ENCODE measurements at regions not wholly inside any gene's neighbourhood (a gene's known extent, or its start where the extent isn't known, plus 50 kb on each side); places are given as distances from the start of the nearest gene placed in this dataset.

DNA sequence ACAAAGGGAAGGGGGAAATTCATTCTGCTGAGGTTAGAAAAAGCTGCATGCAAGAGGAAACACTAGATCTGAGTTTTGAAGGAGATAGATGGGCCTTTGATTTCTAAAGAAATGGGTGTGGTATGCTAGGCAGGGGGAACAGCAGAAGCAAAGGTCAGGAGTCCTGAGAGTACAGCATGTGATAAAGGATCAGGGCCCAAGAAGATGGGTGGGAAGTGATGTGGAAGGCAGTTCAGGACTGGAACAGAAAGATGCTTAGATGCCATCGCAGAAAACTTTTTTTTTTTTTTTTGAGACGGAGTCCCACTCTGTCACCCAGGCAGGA is 126.2 kb downstream of the ALDH8A1 start:
- Histone ChIP-seq H3K36me3 (ENCODE audit: control insufficient read depth, insufficient read depth, low read length) (no peaks in the 10 kb centered on the region), H3K9me3 (ENCODE audit: control insufficient read depth, low read length) (peaks cover 5% of the 10 kb centered on the region), H3K4me3 (ENCODE audit: low read depth, low read length) (no peak overlapping the region), H3K79me2 (no peaks in the 10 kb centered on the region), H3K4me1 (peaks cover 46% of the 10 kb centered on the region), H3K9ac (no peak overlapping the region), H3K27ac (peak overlapping the region; percentile 70), H2AFZ (peak overlapping the region; percentile 69), H3K4me2 (ENCODE audit: low read length) (no peak overlapping the region), H3K27me3 (ENCODE audit: control insufficient read depth, insufficient read depth, low read length) (no peaks in the 10 kb centered on the region)
- TF ChIP-seq, protein P1, sequence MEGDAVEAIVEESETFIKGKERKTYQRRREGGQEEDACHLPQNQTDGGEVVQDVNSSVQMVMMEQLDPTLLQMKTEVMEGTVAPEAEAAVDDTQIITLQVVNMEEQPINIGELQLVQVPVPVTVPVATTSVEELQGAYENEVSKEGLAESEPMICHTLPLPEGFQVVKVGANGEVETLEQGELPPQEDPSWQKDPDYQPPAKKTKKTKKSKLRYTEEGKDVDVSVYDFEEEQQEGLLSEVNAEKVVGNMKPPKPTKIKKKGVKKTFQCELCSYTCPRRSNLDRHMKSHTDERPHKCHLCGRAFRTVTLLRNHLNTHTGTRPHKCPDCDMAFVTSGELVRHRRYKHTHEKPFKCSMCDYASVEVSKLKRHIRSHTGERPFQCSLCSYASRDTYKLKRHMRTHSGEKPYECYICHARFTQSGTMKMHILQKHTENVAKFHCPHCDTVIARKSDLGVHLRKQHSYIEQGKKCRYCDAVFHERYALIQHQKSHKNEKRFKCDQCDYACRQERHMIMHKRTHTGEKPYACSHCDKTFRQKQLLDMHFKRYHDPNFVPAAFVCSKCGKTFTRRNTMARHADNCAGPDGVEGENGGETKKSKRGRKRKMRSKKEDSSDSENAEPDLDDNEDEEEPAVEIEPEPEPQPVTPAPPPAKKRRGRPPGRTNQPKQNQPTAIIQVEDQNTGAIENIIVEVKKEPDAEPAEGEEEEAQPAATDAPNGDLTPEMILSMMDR (IDR thresholded peaks at IDR 0.05): no peak

DNA sequence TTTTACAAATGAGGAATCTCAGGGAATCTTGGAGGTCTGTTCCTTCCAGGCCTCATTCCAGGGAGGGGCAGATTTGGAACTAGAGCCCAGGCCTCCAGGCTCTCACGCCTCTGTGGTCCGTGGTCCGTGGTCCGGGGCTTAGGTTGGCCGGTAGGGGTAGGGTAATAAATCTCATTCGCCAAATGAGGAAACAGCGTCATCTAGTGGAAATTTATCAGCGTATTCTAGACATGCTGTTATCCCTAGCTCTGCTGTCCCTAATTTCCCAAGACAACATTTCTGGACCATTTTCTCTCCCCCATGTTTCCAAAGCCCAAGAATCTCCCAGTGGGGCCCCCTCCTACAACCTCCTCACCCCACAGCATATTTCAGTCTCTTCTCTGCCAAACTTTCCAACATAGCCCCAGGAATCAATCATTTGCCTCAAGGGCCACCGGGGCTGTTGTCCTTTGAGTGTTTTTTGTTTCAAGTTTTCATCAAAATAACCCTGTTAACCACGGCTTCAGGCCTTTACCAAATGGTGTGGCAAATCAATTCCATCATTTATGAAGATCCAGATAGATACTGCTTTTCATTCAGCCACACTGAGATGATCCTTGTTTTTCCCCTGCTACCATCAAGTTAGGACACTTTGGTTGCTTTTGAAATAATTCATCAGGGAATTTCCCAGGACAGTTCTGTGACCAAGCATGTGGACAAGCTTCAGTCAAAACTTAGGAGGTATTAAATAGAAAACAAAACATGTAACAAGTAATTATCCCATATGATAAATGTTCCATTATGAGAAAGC is 126.8 kb downstream of the ALDH8A1 start:
- TF ChIP-seq, protein P1 (IDR thresholded peaks at IDR 0.05): peak; percentile 93
- H3K4me1 ChIP-seq: peaks cover 43% of the 10 kb centered on the region
- no peak overlapping the region for H3K9ac ChIP-seq
- H3K27me3 ChIP-seq (ENCODE audit: control insufficient read depth, insufficient read depth, low read length): no peaks in the 10 kb centered on the region
- peak overlapping the region; percentile 70 for H3K27ac ChIP-seq
- H3K4me2 ChIP-seq (ENCODE audit: low read length): peak overlapping the region; percentile 27
- H3K79me2 ChIP-seq: no peaks in the 10 kb centered on the region
- peak overlapping the region; percentile 11 for H3K4me3 ChIP-seq (ENCODE audit: low read depth, low read length)
- H3K36me3 ChIP-seq (ENCODE audit: control insufficient read depth, insufficient read depth, low read length): no peaks in the 10 kb centered on the region
- peak overlapping the region; percentile 69 for H2AFZ ChIP-seq
- H3K9me3 ChIP-seq (ENCODE audit: control insufficient read depth, low read length): no peaks in the 10 kb centered on the region

DNA sequence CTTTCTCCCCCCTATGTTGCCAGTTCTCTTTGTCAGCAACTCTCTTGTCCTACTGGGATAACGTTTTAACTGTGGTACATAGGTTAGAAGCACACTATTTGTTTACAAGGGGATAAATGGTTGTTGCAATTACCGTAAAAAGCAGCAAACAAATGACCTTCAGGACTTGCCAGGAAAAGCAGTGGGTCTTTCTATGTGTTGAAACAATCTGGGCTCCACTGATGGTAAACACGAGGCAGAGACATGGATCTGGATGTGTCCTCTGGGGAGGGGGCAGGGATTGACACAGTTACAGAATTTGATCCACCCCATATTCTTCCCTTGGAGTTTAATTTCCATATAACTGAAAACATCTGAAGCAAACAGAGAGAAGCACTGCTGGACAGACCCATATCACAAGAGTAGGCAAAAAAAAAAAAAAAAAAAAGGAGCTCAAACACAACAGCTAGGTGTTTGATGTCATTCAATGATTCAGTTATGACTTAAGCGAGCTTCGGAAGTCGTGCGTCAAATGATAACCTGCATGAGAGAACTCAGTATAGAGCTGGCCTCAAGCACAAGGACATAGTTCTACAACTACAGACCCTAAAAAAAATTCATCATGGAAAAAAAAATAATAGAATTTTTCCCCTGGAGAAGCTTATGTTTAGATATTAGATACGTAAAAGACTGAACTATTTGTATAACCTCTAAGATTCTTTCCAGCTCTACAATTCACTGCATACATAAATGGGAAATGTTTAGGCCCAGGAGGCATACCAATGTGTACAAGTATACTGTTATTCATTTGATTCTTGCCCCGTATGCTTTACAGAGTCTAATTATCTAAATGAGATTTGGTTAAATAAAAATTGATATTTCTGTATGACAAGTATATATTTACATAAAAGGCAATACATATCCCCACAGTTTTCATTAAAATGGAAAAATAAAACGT is 127.7 kb downstream of the ALDH8A1 start:
- Histone ChIP-seq H3K9me3 (ENCODE audit: control insufficient read depth, low read length) (no peaks in the 10 kb centered on the region), H3K27me3 (ENCODE audit: control insufficient read depth, insufficient read depth, low read length) (no peaks in the 10 kb centered on the region), H3K36me3 (ENCODE audit: control insufficient read depth, insufficient read depth, low read length) (no peaks in the 10 kb centered on the region), H2AFZ (peak overlapping the region; percentile 59), H3K9ac (no peak overlapping the region), H3K4me3 (ENCODE audit: low read depth, low read length) (peak overlapping the region; percentile 12), H3K79me2 (no peaks in the 10 kb centered on the region), H3K4me1 (peaks cover 41% of the 10 kb centered on the region), H3K4me2 (ENCODE audit: low read length) (peak overlapping the region; percentile 34), H3K27ac (peak overlapping the region; percentile 70)
- TF ChIP-seq, protein P1 (IDR thresholded peaks at IDR 0.05): no peak

DNA sequence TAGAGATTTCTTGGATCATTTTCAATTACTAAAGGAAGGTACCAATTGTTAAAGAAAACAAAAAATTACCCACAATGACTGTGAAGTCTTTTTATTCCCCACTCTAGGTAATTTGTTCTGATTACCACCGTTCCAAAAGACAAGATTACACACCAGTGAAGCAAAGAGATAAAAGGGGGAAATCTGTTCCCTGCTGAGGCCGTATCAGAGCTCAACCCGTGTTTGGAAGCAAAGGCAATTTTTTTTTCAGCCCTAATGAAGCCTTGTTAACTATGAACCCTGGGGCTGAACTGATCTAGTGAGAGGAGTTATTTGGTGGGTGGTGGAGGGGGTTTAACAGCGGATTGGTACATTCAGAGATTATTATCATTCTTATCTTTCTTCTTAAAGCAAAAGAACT is 128.5 kb downstream of the ALDH8A1 start:
- Histone ChIP-seq H3K27ac (peak overlapping the region; percentile 70), H3K9me3 (ENCODE audit: control insufficient read depth, low read length) (no peaks in the 10 kb centered on the region), H3K79me2 (no peaks in the 10 kb centered on the region), H3K27me3 (ENCODE audit: control insufficient read depth, insufficient read depth, low read length) (no peaks in the 10 kb centered on the region), H3K36me3 (ENCODE audit: control insufficient read depth, insufficient read depth, low read length) (no peaks in the 10 kb centered on the region), H3K4me3 (ENCODE audit: low read depth, low read length) (peak overlapping the region; percentile 12), H3K4me2 (ENCODE audit: low read length) (peak overlapping the region; percentile 34), H3K9ac (no peak overlapping the region), H2AFZ (peak overlapping the region; percentile 59), H3K4me1 (peaks cover 36% of the 10 kb centered on the region)
- TF ChIP-seq, protein P1 (IDR thresholded peaks at IDR 0.05): no peak
